HG02973 (cell line): ENCODE measurements at regions not wholly inside any gene's neighbourhood (a gene's known extent, or its start where the extent isn't known, plus 50 kb on each side); places are given as distances from the start of the nearest gene placed in this dataset.
"Not testable (repeated sequence)": the region's sequence is repeated elsewhere in the genome, so short reads cannot be mapped to it uniquely, and the experiment has no call there.

Experiments
- ATAC-seq: cut with Tn5 transposase; IDR thresholded peaks from one replicate; pipeline ENCODE4 v1.9.1; 2021; ENCODE audit warnings: moderate library complexity; ENCODE audit not compliant: unreplicated experiment

- no peak for ATAC-seq
Measured at GRCh38 chr3:24545887-24546286, 51.2 kb upstream of the THRB start.

- ATAC-seq, result no peak
Measured at GRCh38 chr3:24548278-24548677, 53.6 kb upstream of the THRB start.

- ATAC-seq, result no peak
Measured at GRCh38 chr3:24550588-24550987, 55.9 kb upstream of the THRB start.

- ATAC-seq, result no peak
Measured at GRCh38 chr3:24551626-24552025, 57.0 kb upstream of the THRB start.

GRCh38 chr3:24562895-24563294 lies 68.2 kb upstream of the THRB start:
- ATAC-seq, result peak; percentile 99

DNA sequence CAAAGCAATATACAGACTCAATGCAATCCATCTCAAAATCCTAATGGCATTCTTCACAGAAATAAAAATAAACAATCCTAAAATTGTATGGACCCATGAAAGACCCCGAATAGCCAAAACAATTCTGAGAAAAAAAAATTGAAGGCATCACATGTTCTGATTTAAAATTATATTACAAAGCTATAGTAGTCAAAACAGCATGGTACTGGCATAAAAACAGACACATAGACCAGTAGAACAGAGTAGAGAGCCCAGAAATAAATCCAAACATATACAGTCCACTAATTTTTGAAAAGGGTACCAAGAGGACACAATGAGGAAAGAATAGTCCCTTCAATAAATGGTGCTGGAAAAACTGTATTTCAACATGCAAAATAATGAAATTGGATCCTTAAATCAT lies 70.4 kb upstream of the THRB start:
- ATAC-seq, result no peak

DNA sequence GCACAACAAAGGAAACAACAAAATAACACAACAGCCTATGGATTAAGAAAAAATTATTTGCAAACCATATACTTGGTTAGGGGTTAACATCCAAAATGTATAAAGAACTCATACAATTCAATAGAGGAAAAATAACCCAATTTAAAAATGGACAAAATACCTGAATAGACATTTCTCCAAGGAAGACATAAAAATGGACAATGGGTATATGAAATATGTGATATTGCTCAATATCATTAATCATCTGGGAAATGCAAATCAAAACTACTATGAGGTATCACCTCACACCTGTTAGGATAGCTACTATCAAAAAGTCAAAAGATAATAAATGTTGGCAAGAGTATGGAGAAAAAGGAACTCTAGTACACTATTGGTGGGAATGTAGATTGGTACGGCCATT lies 71.0 kb upstream of the THRB start:
- no peak for ATAC-seq

DNA sequence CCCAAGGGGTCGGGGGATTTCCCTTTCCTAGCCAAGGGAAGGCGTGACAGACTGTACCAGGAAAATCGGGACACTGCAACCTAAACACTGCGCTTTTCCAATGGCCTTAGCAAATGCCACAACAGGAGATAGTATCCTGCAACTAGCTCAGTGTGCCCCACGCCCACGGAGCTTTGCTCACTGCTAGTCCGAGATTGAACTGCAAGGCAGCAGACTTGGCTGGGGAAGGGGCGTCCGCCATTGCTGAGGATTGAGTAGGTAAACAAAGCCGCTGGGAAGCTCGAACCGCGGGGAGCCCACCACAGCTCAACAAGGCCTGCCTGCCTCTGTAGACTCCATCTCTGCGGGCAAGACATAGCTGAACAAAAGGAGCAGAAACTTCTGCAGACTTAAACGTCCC lies 72.3 kb upstream of the THRB start:
- ATAC-seq, result no peak

GRCh38 chr3:24572409-24572808 lies 77.8 kb upstream of the THRB start:
- not testable (repeated sequence) for ATAC-seq

GRCh38 chr3:24573576-24573975 lies 78.9 kb upstream of the THRB start:
- no peak for ATAC-seq

DNA sequence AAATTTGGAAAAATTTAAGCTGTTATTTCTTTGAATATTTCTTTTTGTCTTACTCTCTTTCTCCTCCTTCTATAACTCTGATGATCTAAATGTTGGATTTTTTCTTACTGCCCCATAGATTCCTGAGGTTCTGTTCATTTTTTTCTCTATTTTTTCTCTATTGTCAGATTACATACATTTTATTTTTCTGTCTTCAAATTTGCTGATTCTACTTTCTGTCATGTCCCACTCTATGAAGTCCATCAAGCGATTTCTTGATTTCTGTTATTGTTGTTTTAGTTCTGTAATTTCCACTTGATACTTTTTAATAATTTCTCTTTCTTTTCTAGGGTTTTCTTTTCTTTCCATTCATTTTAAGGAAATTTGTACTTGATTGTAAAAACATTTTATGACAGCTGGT lies 83.7 kb upstream of the THRB start:
- ATAC-seq, result no peak

DNA sequence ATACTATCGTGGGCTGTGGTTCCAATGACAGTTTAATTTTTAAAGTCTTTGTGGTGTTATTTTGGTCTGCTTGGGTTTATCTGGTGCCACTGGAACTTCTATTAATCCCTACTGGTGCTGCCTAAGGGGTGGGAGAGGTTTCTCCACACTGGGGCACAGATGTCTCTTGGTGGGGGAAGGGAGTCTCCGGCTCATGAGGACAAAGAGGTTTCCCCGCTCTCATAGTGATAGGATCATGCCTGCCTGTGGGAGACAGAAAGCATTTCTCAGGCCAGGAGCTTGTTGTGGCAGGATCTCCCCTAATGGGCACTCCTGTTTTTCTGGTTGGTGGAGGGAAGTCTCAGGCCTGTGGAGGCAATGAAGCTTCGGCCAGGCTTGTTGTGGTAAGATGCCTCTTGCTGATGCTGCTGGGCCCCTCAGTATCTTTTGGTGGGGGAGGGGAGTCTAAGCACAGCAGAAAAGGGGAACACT lies 84.3 kb upstream of the THRB start:
- no peak for ATAC-seq

- no peak for ATAC-seq
Measured at GRCh38 chr3:24582431-24583403, 88.1 kb upstream of the THRB start.

DNA sequence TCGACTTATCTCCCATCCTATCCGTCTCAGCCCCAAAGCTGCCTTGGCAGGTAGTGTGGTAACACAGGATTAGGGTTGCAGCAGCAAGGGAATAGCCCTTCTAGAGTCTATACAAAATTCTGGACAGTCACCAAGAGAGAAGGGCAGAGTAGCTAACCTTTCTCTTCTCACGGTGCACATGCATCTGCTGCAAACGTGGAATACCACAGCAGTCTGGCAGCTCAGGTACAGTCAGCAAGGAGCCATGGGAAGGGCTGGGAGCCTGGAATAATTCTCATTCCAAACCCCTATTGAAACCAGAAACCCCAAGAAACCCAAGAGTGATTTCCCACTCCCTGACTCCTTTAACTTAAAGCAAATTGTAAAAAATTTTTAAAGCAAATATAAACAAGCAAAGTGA lies 92.3 kb upstream of the THRB start:
- ATAC-seq, result no peak

DNA sequence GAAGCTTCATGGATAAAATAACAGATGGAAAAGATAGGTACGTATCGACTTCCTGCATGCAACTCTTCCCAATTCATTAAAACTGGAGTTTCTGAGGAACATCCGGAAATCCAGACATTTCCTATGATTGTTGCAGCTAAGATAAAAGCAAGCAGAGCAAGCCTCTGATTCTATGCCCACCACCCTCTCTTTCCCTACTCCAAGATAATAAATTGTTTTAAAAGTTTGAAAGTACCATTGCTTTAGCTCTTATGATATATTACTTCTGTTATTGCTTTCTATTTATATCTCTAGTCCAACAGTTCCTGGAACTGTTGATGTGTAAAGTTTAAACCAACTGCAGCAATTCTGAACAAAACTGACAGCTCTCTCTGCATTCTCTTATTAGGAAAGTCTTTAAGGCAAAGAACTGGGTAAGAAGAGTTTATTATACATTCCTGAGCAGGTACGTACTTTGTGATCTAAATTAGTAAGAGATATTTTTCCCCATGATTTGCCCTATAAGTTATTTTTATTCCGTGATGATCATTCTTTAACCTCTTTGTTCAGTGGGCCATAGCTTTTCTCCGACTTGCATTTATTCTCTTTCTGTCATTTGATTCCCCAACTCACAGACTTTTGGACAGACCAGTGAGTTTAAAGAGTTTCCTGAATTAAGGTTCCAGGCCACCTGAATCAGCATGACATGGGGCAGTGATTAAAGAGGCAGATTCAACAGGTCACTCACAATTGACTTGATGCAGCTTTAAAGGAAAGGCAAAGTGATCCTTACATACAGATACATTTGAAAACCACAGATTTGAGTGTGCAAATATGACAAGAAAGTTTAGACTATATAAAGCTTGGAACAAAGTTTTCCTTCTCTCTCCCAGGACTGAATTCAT lies 94.2 kb upstream of the THRB start:
- no peak for ATAC-seq

- no peak for ATAC-seq
Measured at GRCh38 chr3:24589513-24589851, 94.8 kb upstream of the THRB start.

- ATAC-seq, result no peak
Measured at GRCh38 chr3:24589931-24590880, 95.6 kb upstream of the THRB start.

- no peak for ATAC-seq
Measured at GRCh38 chr3:24591191-24591590, 96.5 kb upstream of the THRB start.

DNA sequence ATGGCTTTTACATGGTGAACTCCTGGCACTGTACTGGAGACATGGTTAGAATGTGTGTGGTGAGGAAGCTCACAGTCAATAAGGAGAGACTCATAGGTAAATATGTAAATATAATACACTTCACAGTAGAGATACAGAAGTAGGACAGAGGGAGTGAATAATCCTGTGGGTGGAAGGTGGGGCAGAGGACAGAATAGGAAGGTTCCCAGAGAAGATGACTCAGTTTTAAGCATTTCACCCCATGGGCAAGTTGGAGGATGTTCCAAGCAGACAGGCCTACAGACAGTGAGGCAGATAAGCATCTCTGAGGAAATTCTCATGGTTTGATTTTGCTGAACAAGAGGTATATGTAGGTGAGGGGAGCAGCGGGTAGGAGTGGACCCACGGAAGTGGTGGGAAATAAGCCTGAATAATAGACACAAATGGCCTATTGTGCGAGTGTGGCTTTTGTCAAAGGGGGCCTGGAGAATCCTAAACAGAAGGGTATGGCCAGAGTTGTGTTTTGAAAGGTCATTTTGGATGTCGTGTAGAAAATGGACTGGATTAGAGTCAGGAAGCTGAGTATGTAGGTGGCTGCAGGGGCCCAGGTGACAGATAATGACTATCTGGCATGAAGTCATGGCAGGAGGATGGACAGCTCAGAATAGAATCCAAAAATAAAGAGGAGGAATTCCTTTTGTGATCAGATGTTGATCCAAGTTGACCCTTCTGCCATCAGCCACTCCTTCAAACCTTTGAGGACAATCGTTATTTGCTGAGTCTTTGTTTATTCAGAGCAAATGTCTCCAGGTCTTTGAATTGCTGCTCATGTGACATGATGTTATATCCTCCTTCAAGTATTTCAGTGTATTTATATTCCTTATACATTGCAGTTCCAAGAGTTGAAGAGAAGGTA lies 97.3 kb upstream of the THRB start:
- ATAC-seq, result no peak

DNA sequence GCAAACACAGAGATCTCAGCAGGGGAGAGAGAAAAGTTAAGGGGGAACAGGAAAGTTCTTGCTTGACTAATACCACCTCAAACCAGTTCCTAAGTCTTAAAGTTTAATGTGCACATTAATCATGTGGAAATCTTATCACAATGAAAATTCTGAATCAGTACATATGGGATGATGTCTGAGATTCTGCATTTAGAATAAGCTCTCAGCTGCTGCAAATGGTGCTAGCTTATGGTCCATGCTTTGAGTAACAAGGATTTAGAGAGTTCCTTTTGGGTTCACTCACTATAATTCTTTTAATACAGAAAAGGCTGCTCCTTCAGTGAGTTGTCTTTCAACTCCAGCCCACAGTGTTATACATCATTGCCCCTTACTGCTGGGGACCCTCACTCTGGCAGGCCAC lies 99.5 kb upstream of the THRB start:
- ATAC-seq, result no peak
